GM12874 (cell line): ENCODE measurements at regions not wholly inside any gene's neighbourhood (a gene's known extent, or its start where the extent isn't known, plus 50 kb on each side); places are given as distances from the start of the nearest gene placed in this dataset.

Experiments
- CTCF ChIP-seq: IDR thresholded peaks from 2 replicates; pipeline ENCODE4 v1.5.1; 2011; ENCODE audit warnings: low read depth, mild to moderate bottlenecking, control low read depth, low read length, moderate library complexity; ENCODE audit not compliant: insufficient read depth

GRCh38 chr13:83692800-83693199, 189.5 kb downstream of the SLITRK1 start:
- TF ChIP-seq CTCF: no peak

- TF ChIP-seq CTCF: no peak
Observed at GRCh38 chr13:83691966-83692365, 190.3 kb downstream of the SLITRK1 start.

- no peak for TF ChIP-seq CTCF
Observed at GRCh38 chr13:83681547-83681946, 200.7 kb downstream of the SLITRK1 start.

GRCh38 chr13:83677985-83678384, 204.3 kb downstream of the SLITRK1 start:
- TF ChIP-seq CTCF: no peak

- no peak for TF ChIP-seq CTCF
Observed at GRCh38 chr13:83672612-83673011, 209.7 kb downstream of the SLITRK1 start.

- TF ChIP-seq CTCF: no peak
Observed at GRCh38 chr13:83667606-83668005, 214.7 kb downstream of the SLITRK1 start.

- no peak for TF ChIP-seq CTCF
Observed at GRCh38 chr13:83666141-83666540, 216.1 kb downstream of the SLITRK1 start.

- no peak for TF ChIP-seq CTCF
Observed at GRCh38 chr13:83657281-83657680, 225.0 kb downstream of the SLITRK1 start.
